ENCODE measurements at regions not wholly inside any gene's neighbourhood (a gene's known extent, or its start where the extent isn't known, plus 50 kb on each side); places are given as distances from the start of the nearest gene placed in this dataset.

GRCh38 chr12:38016602-38017001 lies 300.0 kb upstream of the ALG10B start:
- TF ChIP-seq CTCF (IDR thresholded peaks at IDR 0.05 in 8 of 11, conservative IDR thresholded peaks at IDR 0.05 in 3 of 11) = no peak
- TF ChIP-seq POLR2AphosphoS5 (IDR thresholded peaks at IDR 0.05) = no peak

Measured in spleen (tissue), 7 donors.